ENCODE measurements at regions not wholly inside any gene's neighbourhood (a gene's known extent, or its start where the extent isn't known, plus 50 kb on each side); places are given as distances from the start of the nearest gene placed in this dataset.
"Not testable (repeated sequence)": the region's sequence is repeated elsewhere in the genome, so short reads cannot be mapped to it uniquely, and the experiment has no call there.

DNA sequence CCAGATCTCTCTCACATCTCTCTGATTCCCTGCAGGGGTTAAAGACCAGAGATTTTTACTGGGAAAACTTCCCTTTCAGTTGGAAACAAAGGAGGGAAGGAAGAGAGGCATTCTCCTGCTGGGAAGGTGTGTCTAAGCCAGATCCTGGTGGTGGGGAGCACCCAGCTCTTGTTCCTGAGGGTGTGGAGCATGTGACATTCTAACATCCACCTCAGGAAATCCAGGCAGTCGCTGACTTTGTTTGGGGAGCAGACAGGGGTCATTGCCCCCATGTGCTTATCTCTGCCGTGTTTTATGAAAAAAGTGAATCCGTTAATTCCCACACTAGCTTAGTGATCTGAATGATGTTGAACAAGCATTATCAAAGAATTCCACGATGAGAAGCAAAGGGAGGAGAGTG lies 431.7 kb upstream of the AMELY start (continued):
- TF ChIP-seq, protein P1, sequence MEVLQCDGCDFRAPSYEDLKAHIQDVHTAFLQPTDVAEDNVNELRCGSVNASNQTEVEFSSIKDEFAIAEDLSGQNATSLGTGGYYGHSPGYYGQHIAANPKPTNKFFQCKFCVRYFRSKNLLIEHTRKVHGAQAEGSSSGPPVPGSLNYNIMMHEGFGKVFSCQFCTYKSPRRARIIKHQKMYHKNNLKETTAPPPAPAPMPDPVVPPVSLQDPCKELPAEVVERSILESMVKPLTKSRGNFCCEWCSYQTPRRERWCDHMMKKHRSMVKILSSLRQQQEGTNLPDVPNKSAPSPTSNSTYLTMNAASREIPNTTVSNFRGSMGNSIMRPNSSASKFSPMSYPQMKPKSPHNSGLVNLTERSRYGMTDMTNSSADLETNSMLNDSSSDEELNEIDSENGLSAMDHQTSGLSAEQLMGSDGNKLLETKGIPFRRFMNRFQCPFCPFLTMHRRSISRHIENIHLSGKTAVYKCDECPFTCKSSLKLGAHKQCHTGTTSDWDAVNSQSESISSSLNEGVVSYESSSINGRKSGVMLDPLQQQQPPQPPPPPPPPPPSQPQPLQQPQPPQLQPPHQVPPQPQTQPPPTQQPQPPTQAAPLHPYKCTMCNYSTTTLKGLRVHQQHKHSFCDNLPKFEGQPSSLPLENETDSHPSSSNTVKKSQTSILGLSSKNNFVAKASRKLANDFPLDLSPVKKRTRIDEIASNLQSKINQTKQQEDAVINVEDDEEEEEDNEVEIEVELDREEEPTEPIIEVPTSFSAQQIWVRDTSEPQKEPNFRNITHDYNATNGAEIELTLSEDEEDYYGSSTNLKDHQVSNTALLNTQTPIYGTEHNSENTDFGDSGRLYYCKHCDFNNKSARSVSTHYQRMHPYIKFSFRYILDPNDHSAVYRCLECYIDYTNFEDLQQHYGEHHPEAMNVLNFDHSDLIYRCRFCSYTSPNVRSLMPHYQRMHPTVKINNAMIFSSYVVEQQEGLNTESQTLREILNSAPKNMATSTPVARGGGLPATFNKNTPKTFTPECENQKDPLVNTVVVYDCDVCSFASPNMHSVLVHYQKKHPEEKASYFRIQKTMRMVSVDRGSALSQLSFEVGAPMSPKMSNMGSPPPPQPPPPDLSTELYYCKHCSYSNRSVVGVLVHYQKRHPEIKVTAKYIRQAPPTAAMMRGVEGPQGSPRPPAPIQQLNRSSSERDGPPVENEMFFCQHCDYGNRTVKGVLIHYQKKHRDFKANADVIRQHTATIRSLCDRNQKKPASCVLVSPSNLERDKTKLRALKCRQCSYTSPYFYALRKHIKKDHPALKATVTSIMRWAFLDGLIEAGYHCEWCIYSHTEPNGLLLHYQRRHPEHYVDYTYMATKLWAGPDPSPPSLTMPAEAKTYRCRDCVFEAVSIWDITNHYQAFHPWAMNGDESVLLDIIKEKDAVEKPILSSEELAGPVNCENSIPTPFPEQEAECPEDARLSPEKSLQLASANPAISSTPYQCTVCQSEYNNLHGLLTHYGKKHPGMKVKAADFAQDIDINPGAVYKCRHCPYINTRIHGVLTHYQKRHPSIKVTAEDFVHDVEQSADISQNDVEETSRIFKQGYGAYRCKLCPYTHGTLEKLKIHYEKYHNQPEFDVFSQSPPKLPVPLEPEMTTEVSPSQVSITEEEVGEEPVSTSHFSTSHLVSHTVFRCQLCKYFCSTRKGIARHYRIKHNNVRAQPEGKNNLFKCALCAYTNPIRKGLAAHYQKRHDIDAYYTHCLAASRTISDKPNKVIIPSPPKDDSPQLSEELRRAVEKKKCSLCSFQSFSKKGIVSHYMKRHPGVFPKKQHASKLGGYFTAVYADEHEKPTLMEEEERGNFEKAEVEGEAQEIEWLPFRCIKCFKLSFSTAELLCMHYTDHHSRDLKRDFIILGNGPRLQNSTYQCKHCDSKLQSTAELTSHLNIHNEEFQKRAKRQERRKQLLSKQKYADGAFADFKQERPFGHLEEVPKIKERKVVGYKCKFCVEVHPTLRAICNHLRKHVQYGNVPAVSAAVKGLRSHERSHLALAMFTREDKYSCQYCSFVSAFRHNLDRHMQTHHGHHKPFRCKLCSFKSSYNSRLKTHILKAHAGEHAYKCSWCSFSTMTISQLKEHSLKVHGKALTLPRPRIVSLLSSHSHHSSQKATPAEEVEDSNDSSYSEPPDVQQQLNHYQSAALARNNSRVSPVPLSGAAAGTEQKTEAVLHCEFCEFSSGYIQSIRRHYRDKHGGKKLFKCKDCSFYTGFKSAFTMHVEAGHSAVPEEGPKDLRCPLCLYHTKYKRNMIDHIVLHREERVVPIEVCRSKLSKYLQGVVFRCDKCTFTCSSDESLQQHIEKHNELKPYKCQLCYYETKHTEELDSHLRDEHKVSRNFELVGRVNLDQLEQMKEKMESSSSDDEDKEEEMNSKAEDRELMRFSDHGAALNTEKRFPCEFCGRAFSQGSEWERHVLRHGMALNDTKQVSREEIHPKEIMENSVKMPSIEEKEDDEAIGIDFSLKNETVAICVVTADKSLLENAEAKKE (CRISPR knock-in tag; IDR thresholded peaks at IDR 0.05) = no peak
- no peak for TF ChIP-seq ZNF331 (CRISPR knock-in tag; IDR thresholded peaks at IDR 0.05; ENCODE audit: low read depth)
- TF ChIP-seq JUNB (IDR thresholded peaks at IDR 0.05; ENCODE audit: unreplicated experiment) = no peak
- no peak for TF ChIP-seq ZNF114 (CRISPR knock-in tag; IDR thresholded peaks at IDR 0.05)
- TF ChIP-seq, protein P2, sequence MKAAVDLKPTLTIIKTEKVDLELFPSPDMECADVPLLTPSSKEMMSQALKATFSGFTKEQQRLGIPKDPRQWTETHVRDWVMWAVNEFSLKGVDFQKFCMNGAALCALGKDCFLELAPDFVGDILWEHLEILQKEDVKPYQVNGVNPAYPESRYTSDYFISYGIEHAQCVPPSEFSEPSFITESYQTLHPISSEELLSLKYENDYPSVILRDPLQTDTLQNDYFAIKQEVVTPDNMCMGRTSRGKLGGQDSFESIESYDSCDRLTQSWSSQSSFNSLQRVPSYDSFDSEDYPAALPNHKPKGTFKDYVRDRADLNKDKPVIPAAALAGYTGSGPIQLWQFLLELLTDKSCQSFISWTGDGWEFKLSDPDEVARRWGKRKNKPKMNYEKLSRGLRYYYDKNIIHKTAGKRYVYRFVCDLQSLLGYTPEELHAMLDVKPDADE (IDR thresholded peaks at IDR 0.05) = no peak
- TF ChIP-seq EZH2 (IDR thresholded peaks at IDR 0.05; ENCODE audit: low read depth, unreplicated experiment) = no peak

DNA sequence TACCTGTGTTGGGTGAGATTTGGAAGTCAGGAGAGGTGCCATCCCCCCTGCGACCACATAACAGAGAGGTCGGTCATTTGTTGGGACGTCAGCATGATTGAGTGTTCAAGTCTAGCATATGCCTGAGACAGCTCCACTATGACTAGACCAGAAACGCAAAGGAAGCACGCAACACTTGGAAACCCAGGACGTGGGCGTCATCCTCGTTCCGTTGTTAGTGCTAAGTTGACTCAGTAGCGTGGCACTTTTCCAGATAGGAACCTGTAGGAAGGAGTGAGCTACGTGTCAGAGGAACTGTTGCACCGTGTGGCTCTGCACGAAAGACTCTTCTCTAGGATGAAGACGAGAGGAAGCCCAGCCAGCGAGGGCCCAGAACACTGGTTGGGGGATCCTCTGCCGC lies 431.2 kb upstream of the AMELY start:
- not testable (repeated sequence) for H3K27ac Mint-ChIP-seq; DNase-seq (ENCODE audit: low spot score); H3K4me2 ChIP-seq; H3K4me3 Mint-ChIP-seq; H3K36me3 ChIP-seq (ENCODE audit: insufficient read depth); H3K27ac ChIP-seq (ENCODE audit: low read depth); H3K27me3 Mint-ChIP-seq (ENCODE audit: insufficient read depth, low read depth, poor library complexity); H3K9me2 ChIP-seq (ENCODE audit: insufficient read depth); H3K27me3 ChIP-seq (ENCODE audit: insufficient read depth); H4K20me1 ChIP-seq (replicated peaks; ENCODE audit: insufficient read depth); H2AFZ ChIP-seq; ATAC-seq; H3K79me2 ChIP-seq (replicated peaks; ENCODE audit: insufficient read depth); H3F3A ChIP-seq (replicated peaks; ENCODE audit: low read depth); H3K4me1 ChIP-seq (ENCODE audit: insufficient read depth); H3K4me3 ChIP-seq; H3K9me3 Mint-ChIP-seq
- H3K4me1 Mint-ChIP-seq = peaks cover 17% of the 10 kb centered on the region
- peaks cover 46% of the 10 kb centered on the region for H3K36me3 Mint-ChIP-seq (ENCODE audit: low read depth)

Data from GM23338 (cell line).